GM12873 (cell line): ENCODE measurements at regions not wholly inside any gene's neighbourhood (a gene's known extent, or its start where the extent isn't known, plus 50 kb on each side); places are given as distances from the start of the nearest gene placed in this dataset.

Experiments used
- TF ChIP-seq, protein P1 (sequence below): IDR thresholded peaks from 2 replicates; pipeline ENCODE4 v1.5.1; 2012; ENCODE audit warnings: low read depth, mild to moderate bottlenecking, moderate library complexity, low read length, control low read depth; ENCODE audit not compliant: insufficient read depth; ENCODE audit errors: missing control alignments

- TF ChIP-seq, protein P1, sequence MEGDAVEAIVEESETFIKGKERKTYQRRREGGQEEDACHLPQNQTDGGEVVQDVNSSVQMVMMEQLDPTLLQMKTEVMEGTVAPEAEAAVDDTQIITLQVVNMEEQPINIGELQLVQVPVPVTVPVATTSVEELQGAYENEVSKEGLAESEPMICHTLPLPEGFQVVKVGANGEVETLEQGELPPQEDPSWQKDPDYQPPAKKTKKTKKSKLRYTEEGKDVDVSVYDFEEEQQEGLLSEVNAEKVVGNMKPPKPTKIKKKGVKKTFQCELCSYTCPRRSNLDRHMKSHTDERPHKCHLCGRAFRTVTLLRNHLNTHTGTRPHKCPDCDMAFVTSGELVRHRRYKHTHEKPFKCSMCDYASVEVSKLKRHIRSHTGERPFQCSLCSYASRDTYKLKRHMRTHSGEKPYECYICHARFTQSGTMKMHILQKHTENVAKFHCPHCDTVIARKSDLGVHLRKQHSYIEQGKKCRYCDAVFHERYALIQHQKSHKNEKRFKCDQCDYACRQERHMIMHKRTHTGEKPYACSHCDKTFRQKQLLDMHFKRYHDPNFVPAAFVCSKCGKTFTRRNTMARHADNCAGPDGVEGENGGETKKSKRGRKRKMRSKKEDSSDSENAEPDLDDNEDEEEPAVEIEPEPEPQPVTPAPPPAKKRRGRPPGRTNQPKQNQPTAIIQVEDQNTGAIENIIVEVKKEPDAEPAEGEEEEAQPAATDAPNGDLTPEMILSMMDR, result no peak
Measured at GRCh38 chr10:16199216-16199615, 237.6 kb upstream of the PTER start.

DNA sequence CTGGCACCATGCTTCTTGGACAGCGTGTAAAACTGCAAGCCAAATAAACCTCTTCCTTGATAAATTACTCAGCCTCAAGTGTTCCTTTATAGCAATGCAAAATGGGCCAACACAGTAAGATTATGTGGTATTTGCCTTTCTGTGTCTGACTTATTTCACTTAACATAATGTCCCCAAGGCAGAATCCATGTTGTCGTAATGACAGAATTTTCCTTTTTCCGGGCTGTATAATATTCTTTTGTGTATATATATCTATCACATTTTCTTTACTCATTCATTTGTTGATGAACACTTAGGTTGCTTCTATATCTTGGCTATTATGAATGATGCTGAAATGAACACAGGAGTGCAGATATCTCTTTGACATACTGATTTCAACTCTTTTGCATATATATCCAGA, 209.1 kb upstream of the PTER start:
- TF ChIP-seq, protein P1, result no peak

DNA sequence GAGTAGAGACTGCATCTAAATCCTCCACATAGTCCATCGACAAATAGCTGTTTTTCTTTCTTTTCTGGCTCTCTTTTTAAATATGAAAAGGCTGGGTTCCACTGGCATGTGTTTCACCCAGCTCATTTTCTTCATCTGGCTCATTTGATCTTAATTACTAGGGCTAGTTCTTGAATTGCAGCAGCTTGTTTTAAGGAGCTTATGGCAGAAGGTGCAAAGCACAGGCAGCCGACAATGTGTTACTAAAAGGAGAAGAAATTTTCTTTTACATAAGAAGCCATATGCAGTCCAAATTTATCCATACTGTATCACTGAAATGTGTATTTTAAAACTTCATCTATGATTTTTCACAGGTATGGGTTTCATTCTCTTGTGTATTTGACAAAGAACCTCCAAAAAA, 205.6 kb upstream of the PTER start:
- TF ChIP-seq, protein P1, result no peak

DNA sequence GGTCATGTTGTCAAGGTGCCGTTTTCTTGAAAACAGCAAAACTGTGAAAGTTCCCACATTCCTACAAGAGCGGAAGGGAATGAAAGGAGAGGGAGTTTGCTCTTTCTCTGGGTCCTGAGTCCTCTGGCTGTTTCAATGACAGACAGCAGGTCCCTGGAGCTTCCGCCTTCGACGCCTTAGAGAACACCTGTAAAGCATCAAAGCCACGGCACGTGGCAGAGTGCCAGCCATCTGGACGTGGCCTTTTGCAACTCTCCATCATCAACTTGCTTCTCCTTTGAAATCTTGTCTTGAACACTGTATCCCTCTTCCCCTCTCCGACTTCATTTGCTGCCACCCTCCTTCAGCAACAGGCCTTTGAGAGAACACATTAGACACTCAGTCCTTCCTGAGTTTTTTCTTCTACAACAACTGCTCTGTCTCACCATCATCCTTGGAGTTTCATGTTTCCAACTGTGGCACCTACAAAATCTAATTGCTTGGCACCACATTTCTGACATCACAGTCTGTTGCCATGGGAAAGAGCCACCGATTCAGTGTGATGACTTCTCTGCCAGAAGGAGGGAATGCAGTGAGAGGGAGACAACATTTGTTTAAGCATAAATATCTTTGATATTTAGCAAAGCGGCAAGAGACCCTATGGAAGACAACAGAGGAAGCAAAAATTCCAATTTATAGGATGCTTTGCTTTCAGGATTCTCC, 204.9 kb upstream of the PTER start:
- TF ChIP-seq, protein P1, result no peak

DNA sequence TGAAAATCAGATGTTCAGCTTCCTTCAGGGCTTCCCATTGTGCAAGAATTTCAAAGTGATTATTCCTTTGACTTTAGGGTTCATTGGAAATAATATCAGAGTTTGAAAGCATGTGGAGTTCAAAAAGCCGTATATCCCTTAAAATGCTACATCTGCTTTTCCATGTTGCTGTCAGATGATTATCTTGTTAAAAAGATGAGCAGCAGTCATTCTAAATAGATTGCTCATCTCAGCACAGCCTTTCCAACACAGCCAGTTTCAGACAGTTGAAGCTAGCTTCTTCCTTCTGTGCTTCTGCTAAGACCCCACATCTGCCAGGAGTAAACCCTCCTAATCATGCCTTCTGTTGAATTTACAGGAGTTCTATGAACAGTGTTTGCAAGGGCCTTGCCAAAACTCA, 204.4 kb upstream of the PTER start:
- TF ChIP-seq, protein P1, result no peak

DNA sequence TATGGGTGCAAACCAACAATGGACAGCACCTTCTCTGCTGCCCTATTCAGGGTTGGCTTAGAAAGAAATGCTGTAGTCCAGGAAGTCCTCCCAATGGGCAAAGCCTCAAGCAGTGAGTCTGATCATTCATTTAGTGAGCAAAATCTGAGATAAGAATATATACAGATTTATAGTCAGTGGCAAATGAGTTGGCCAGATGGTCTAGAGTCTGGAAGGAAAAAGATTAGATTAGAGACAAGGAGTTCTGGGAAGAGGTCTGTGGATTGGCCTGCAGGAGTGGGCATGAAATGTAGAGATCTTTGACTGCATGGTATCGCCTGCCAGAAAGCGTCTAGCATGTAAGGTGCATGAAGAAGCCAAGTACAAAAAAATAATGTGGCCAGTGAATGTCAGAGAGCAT, 201.9 kb upstream of the PTER start:
- TF ChIP-seq, protein P1, result no peak

DNA sequence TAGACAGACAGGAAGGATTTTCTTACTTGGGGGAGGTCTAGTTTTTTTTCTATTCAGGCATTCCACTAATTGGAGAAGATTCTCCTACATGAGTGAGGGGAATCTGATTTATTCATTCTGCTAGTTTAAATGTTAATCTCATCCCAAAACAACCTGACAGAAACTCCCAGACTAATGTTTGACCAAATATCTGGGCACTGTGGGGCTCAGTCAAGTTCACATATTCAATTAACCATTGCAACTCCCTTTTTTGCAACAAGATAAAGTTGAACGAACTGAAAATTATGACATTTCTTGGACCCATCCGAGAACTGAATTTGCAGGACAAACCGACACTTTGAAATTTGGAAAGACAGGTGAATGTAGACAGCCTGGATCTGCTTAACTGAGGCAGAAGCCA, 194.4 kb upstream of the PTER start:
- TF ChIP-seq, protein P1, result no peak
